Lower leg skin (tissue), 4 donors: ENCODE measurements at regions not wholly inside any gene's neighbourhood (a gene's known extent, or its start where the extent isn't known, plus 50 kb on each side); places are given as distances from the start of the nearest gene placed in this dataset.

Experiments used
- DNase-seq, 2 donors: peaks; one replicate each; pipeline ENCODE4 v3.0.0-alpha.2; 2019; ENCODE audit warnings: low spot score in 2 of 2
- H3K4me3 ChIP-seq: fragments of 200-600 bp; sonication (generic); 2 replicates; pipeline ENCODE4 v1.5.1; 2017; ENCODE audit warnings: mild to moderate bottlenecking, low read depth; ENCODE audit not compliant: poor library complexity, severe bottlenecking
- POLR2A ChIP-seq, 2 donors: fragments of 450-650 bp; IDR thresholded peaks; one replicate each; pipeline ENCODE4 v1.6.1; 2016 to 2017; ENCODE audit warnings: antibody characterized with exemption in 2 of 2, mild to moderate bottlenecking in 1 of 2, moderate library complexity in 1 of 2
- WGBS, 2 donors: methylation state at CpG; one replicate each; pipeline ENCODE4 v1.1.5; 2018; 5-methylcytosine and 5-hydroxymethylcytosine counted together
- intact Hi-C: fragments of 100-400 bp; cut with DNase I; formaldehyde crosslinking; loops from one replicate; pipeline ENCODE4 v1.15.0; 2023; ENCODE audit warnings: low total_unique reads
- TF ChIP-seq, protein P1 (sequence below), 3 donors: fragments of 450-650 bp; IDR thresholded peaks; one replicate each; pipeline ENCODE4 v1.5.1; 2016; ENCODE audit warnings: antibody characterized with exemption in 3 of 3, mild to moderate bottlenecking in 3 of 3, moderate library complexity in 2 of 3

DNA sequence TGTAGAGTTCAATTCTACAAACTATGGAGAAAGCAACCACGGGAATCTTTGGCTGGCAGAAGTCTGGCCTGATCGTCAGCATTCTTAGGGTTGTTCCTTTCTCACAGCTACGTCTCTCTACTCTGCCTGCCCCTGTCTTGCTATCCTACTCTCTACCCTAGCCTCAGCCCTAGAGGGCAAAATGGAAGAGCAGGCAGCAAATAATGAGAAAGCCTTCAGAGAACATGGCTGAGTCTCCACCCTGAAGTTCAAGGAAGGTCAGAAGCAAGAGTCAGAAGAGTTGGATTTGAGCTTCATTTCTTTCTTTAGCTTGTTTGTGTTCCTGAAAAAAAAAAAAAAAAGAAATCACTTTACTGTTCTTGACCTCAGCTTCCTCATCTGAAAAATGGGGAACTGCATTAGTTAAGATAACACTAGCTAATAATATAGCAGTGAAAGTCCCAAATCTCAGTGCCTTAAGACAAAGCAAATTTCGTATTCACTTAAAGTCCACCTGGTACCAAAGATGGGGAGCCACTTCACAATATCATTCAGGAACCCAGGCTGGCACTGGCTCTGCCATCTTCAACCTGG, 50.2 kb upstream of the CCND2 start:
- 63 to 80% methylated on average over 4 of the region's 4 CpGs for WGBS, 2 donors
- intact Hi-C loops = no loop called here
- no peak overlapping the region for H3K4me3 ChIP-seq
- DNase-seq = peak in 1 of 2 donors; percentile 23
- TF ChIP-seq, protein P1, sequence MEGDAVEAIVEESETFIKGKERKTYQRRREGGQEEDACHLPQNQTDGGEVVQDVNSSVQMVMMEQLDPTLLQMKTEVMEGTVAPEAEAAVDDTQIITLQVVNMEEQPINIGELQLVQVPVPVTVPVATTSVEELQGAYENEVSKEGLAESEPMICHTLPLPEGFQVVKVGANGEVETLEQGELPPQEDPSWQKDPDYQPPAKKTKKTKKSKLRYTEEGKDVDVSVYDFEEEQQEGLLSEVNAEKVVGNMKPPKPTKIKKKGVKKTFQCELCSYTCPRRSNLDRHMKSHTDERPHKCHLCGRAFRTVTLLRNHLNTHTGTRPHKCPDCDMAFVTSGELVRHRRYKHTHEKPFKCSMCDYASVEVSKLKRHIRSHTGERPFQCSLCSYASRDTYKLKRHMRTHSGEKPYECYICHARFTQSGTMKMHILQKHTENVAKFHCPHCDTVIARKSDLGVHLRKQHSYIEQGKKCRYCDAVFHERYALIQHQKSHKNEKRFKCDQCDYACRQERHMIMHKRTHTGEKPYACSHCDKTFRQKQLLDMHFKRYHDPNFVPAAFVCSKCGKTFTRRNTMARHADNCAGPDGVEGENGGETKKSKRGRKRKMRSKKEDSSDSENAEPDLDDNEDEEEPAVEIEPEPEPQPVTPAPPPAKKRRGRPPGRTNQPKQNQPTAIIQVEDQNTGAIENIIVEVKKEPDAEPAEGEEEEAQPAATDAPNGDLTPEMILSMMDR (IDR thresholded peaks at IDR 0.05) = no peak
- TF ChIP-seq POLR2A (IDR thresholded peaks at IDR 0.05) = no peak

GRCh38 chr12:4221258-4221620, 52.3 kb upstream of the CCND2 start:
- DNase-seq = no peak
- no peak overlapping the region for H3K4me3 ChIP-seq
- TF ChIP-seq, protein P1 (IDR thresholded peaks at IDR 0.05) = no peak
- TF ChIP-seq POLR2A (IDR thresholded peaks at IDR 0.05) = no peak
- intact Hi-C loops = no loop called here

DNA sequence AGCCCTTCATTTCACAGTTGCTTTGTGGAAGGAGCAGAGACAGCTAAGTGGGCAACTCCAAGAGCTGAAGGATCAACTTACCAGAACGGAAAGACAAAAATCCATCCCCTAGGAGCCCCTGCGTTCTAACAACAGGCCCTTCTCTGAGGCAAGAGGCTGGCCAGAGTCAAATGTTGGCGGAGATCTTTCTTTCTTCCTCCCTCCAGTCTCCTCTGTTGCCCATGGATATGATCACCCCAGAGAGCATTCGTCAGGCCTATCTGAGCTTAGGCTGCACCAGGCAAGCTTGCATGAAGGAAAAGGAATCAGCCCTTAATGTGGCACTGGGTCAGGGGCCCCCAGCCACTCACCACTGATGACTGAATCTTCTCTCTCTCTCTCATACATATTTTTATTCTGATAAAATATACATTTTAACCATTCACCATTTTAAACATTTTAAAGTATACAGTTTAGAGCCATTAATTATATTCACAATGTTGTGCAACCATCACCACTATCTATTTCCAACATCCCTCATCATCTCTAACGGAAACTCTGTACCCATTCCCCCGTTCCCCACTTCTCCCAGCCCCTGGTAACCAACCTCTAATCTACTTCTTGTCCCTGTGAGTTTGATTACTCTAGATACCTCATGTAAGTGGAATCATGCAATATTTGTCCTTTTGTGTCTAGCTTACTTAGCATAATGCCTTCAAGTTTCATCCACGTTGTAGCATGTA, 52.9 kb upstream of the CCND2 start:
- WGBS, 2 donors = 66 to 75% methylated on average over 7 of the region's 7 CpGs
- no peak for TF ChIP-seq POLR2A (IDR thresholded peaks at IDR 0.05)
- TF ChIP-seq, protein P1 (IDR thresholded peaks at IDR 0.05) = no peak
- H3K4me3 ChIP-seq = no peak overlapping the region
- DNase-seq = peak in 1 of 2 donors; percentile 53
- intact Hi-C loops = no loop called here

GRCh38 chr12:4217091-4217490, 56.5 kb upstream of the CCND2 start:
- peak in 1 of 2 donors; percentile 31 for DNase-seq
- TF ChIP-seq, protein P1 (IDR thresholded peaks at IDR 0.05) = no peak
- no peak for TF ChIP-seq POLR2A (IDR thresholded peaks at IDR 0.05)
- intact Hi-C loops = no loop called here
- WGBS, 2 donors = 81 to 86% methylated on average over 6 of the region's 6 CpGs
- no peak overlapping the region for H3K4me3 ChIP-seq

DNA sequence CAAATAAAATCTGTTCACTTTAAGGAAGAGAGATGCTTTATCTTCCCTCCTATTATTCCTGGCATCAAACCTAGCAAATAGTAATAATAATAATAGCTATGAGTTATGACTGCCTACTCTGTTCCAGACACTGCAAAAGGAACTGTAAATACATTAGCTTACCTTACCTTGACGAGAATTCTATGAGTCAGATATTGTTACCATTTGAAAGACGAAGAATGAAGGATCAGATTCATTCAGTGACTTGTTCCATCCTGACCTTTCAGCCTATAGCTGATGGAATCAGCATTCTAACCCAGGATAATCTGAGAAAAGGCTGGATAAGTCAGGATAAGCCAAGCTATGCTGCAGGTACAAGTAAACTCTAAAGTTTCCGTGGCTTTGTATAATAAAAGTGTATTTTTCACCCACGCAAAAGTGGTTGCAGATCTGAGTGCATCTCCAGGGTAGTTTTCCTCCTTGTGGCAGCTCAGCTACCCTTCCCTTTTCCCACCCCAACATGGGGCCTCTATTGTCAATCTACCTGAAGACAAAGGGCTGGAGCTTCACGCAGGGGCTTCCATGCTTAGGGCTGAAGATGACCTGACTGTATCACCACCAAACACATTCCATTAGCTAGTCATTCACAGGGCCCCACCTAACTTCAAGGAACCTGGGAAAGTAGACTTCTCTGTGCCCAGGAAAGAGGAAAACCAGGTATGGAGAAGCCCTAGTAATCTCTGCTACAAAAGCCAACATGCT, 57.2 kb upstream of the CCND2 start:
- H3K4me3 ChIP-seq = no peak overlapping the region
- DNase-seq = peak in 1 of 2 donors; percentile 17
- 54 to 57% methylated on average over 5 of the region's 5 CpGs for WGBS, 2 donors
- intact Hi-C loops = no loop called here
- TF ChIP-seq, protein P1 (IDR thresholded peaks at IDR 0.05) = no peak
- no peak for TF ChIP-seq POLR2A (IDR thresholded peaks at IDR 0.05)
